ENCODE measurements at regions not wholly inside any gene's neighbourhood (a gene's known extent, or its start where the extent isn't known, plus 50 kb on each side); places are given as distances from the start of the nearest gene placed in this dataset.

- no peak for TF ChIP-seq CTCF (IDR thresholded peaks at IDR 0.05 in 8 of 11, conservative IDR thresholded peaks at IDR 0.05 in 3 of 11)
- TF ChIP-seq POLR2AphosphoS5 (IDR thresholded peaks at IDR 0.05) = no peak
These were observed 136.4 kb downstream of the TRIML1 start for GRCh38 chr4:188275686-188276085.

All from spleen (tissue), 7 donors.